ENCODE measurements at regions not wholly inside any gene's neighbourhood (a gene's known extent, or its start where the extent isn't known, plus 50 kb on each side); places are given as distances from the start of the nearest gene placed in this dataset.
"Not testable (repeated sequence)": the region's sequence is repeated elsewhere in the genome, so short reads cannot be mapped to it uniquely, and the experiment has no call there.

DNA sequence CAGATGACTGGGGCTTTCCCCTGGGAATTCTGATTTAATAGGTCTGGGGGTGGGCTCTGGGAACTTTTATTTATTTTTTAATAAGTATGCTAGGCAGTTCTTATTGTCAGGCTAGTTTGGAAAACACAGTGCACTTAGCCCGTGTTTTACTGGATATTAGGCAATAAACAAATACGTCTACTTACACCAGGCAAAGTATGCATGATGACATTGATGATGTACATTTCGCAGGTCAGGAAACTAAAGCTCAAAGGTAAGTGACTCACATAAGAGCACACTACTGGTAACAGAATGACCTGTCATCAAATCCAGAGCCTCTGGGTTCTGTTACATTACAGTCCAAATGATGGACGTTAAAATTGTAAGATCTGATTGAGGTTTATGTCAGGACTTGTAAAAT lies 144.4 kb upstream of the EXOC2 start:
- Mint-ChIP-seq H3K4me3 (no peak overlapping the region), H3K27ac (no peak overlapping the region), H3K27me3 (ENCODE audit: low read depth) (peaks cover 6% of the 10 kb centered on the region), H3K9me3 (peaks cover 20% of the 10 kb centered on the region), H3K36me3 (ENCODE audit: low read depth) (peaks cover 4% of the 10 kb centered on the region), H3K4me1 (peaks cover 36% of the 10 kb centered on the region)
- TF ChIP-seq CTCF (IDR thresholded peaks at IDR 0.05; ENCODE audit: unreplicated experiment in 3 of 3), result no peak

DNA sequence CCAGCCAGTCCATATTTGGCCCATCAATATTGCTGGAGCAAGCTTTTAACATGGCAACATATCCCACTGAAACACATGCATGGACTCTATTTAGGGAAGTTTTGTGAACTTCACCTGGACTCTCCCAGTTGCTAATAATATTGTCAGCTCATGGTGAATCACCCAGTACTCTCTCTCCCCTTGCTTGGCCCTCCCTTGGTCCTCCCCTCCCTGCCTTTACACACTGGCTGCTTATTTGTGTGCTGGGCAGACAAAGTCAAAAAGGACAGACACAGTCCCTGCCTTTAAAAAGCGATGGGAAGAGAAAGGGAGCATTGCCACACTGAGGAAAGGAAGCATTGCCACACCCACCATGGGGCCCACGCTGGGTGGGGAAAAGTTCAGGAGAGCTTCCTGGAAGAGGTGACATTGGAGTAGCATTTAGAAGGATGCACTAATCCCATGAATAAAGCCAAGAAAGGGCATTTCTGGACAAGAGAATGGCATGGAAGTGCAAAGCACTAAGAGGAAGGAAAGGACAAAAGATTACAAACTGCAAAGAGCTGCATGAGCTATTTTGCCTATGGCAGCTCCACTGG lies 143.4 kb upstream of the EXOC2 start:
- peaks cover 30% of the 10 kb centered on the region for H3K4me1 Mint-ChIP-seq
- no peak for TF ChIP-seq CTCF (IDR thresholded peaks at IDR 0.05; ENCODE audit: unreplicated experiment in 3 of 3)
- peaks cover 2% of the 10 kb centered on the region for H3K27me3 Mint-ChIP-seq (ENCODE audit: low read depth)
- peak overlapping the region; percentile 79 to 89 (median 84) for H3K27ac Mint-ChIP-seq
- peak overlapping the region in 1 of 3 experiments; percentile 24 for H3K4me3 Mint-ChIP-seq
- peaks cover 4% of the 10 kb centered on the region for H3K36me3 Mint-ChIP-seq (ENCODE audit: low read depth)
- peaks cover 24% of the 10 kb centered on the region for H3K9me3 Mint-ChIP-seq

DNA sequence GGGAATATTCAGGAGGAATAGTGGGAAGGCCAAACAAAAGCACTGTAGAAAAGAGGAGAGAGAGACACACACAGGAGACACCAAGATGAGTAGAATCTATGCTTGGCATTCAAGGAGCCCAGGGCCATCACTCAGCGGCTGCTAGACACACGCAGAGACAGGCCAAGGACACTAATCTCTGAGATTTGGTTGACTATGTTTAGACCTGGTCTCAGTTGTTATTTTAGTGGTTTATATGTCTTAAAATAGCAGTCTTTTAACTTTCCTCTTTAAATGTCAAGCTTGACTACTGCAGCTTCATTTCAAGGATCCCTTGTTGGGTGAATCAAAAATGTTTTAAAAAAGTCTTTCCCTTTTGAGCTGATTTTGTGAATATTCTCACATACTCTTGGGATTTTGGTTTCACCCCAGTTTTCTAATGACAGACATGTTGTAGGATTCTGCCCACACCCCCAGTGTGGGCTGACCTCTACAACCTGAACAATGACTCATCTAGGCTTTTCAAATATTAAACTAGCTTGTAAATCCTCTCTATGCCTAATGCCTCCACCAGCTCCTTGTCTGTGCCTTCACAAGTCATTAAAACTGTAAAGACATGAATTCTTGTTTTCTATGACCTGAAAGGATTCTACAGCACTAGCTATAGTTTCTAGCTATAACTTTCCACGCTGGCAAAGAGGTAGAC lies 142.7 kb upstream of the EXOC2 start:
- peaks cover 7% of the 10 kb centered on the region for H3K27me3 Mint-ChIP-seq (ENCODE audit: low read depth)
- H3K27ac Mint-ChIP-seq, result peak overlapping the region; percentile 62 to 89 (median 84)
- H3K4me3 Mint-ChIP-seq, result peak overlapping the region in 1 of 3 experiments; percentile 13
- H3K36me3 Mint-ChIP-seq (ENCODE audit: low read depth), result peaks cover 4% of the 10 kb centered on the region
- TF ChIP-seq CTCF (IDR thresholded peaks at IDR 0.05; ENCODE audit: unreplicated experiment in 3 of 3), result no peak
- H3K4me1 Mint-ChIP-seq, result peaks cover 30% of the 10 kb centered on the region
- peaks cover 25% of the 10 kb centered on the region for H3K9me3 Mint-ChIP-seq

GRCh38 chr6:834866-835265 lies 141.9 kb upstream of the EXOC2 start:
- Mint-ChIP-seq H3K36me3 (ENCODE audit: low read depth) (peaks cover 4% of the 10 kb centered on the region), H3K27me3 (ENCODE audit: low read depth) (peaks cover 13% of the 10 kb centered on the region), H3K4me3 (no peak overlapping the region), H3K27ac (peak overlapping the region in 2 of 3 experiments; percentile 62 to 89), H3K4me1 (peaks cover 30% of the 10 kb centered on the region), H3K9me3 (peaks cover 28% of the 10 kb centered on the region)
- TF ChIP-seq CTCF (IDR thresholded peaks at IDR 0.05; ENCODE audit: unreplicated experiment in 3 of 3), result no peak

DNA sequence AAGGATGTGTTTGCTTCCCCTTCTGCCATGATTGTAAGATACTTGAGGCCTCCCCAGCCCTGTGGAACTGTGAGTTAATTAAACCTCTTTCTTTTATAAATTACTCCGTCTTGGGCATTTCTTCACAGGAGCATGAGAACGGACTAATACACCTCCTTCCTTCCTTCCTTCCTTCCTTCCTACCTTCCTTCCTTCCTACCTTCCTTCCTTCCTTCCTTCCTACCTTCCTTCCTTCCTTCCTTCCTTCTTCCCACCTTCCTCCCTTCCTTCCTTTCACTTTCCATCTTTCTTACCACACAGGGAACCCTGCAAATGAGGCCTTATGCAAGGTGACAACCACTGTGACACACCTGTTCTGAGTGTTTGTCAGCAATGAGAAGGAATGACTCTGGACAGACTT lies 141.3 kb upstream of the EXOC2 start:
- Mint-ChIP-seq H3K27me3 (ENCODE audit: low read depth) (peaks cover 15% of the 10 kb centered on the region), H3K4me1 (peaks cover 30% of the 10 kb centered on the region), H3K27ac (peak overlapping the region in 2 of 3 experiments; percentile 62 to 89), H3K36me3 (ENCODE audit: low read depth) (peaks cover 4% of the 10 kb centered on the region), H3K9me3 (peaks cover 33% of the 10 kb centered on the region), H3K4me3 (no peak overlapping the region)
- TF ChIP-seq CTCF (IDR thresholded peaks at IDR 0.05; ENCODE audit: unreplicated experiment in 3 of 3), result no peak

DNA sequence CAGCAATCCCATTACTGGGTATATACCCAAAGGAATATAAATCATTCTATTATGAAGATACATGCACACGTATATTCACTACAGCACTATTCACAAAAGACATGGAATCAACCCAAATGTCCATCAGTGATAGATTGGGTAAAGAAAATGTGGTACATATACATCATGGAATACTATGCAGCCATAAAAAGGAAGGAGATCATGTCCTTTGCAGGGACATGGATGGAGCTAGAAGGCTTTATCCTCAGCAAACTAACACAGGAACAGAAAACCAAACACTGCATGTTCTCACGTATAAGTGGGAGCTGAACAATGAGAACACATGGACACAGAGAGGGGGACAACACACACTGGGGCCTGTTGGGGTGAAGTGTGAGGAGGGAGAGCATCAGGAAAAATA lies 139.9 kb upstream of the EXOC2 start:
- Mint-ChIP-seq H3K9me3 (peaks cover 37% of the 10 kb centered on the region), H3K27me3 (ENCODE audit: low read depth) (peaks cover 15% of the 10 kb centered on the region), H3K4me1 (peaks cover 30% of the 10 kb centered on the region)
- not testable (repeated sequence) for H3K36me3 Mint-ChIP-seq (ENCODE audit: low read depth); H3K4me3 Mint-ChIP-seq; H3K27ac Mint-ChIP-seq

All from nephron (organoid).